Renal pelvis (tissue), 1 donor: ENCODE measurements at regions not wholly inside any gene's neighbourhood (a gene's known extent, or its start where the extent isn't known, plus 50 kb on each side); places are given as distances from the start of the nearest gene placed in this dataset.
A peak's percentile ranks its signal among the peaks of the same experiment; 100 is the strongest.
"Not testable (repeated sequence)": the region's sequence is repeated elsewhere in the genome, so short reads cannot be mapped to it uniquely, and the experiment has no call there.

Experiments used
- DNase-seq: peaks from one replicate; pipeline ENCODE4 v3.0.0-alpha.2; 2013

DNA sequence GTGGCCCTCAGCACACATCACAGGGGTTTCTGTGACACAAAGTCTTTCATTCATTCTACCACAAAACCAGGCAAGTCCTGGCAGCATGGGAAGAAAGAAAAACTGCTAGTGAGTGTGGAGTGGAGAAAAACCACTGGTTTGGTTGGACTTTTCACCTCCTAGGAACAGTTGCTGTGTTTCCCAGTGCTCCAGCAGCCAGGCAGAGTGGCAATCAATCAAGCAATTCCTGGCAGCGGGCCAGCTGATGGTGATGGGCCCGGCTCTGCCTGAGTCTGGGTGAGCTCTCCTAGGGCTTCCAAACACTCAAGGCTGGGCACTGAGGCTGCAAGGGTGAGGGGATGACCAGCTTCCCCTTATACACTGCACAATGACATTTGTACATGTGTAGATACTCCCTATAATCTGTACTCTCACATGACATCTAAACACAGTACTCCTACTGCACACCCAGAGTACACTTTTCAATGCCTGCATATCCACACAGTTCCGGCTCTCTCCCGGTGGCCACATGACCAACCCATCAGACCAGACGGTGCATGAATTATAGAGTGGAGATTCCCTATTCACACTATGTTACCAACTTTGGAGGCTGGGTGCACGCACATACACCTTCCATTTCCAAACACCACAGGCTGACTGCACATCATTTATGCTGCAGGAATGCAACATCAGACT lies 156.6 kb downstream of the UNC5CL start:
- no peak for DNase-seq

DNA sequence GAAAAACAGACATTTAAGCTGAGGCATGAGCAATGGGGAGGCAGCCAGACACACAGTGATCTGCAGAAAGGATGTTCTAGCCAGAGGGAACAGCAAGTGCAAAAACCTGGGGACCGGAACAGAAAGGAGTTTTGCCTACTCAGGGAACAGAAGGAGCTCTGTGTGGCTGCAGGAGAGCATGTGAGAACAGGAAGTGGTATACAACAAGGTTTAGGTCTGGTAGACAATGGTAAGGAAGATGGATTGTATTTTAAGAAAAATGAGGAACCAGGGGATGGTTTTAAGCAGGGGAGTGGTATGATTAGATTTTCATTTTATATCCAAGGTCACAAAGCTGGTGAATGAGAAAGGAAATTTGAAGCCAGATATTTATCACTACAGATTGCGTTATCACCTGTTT lies 157.5 kb downstream of the UNC5CL start:
- DNase-seq: no peak

DNA sequence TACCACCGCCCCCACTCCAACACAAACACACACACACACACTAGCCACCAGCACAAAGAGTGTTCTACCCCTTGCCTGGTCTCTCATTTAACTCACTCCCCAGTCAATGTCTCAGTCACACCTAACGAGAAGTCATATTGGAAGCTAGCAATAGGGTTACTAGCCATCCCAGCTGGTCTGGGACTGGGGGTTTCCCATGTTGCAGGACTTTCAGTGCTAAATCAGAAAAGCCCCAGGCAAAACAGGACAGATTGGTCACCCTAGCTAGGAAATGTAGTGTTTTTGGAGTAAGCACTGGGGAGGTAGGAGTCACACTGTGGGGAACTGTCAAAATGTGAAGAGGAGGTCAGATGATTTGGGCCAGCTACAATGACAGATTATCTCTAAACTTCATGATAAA lies 158.1 kb downstream of the UNC5CL start:
- DNase-seq: no peak

DNA sequence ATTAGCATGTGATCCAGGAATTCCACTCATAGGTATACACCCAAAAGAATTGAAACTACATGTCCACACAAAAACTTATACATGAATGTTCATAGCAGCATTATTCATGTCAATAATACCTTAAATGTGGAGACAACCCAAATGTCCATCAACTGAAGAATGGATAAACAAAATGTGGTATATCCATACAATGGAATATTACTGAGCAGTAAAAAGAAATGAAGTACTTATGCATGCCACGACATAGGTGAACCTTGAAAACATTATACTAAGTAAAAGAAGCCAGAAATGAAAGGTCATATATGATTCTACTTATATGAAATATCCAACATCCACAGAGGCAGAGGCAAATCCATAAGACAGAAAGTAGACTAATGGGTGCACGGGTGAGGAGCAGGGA lies 159.9 kb downstream of the UNC5CL start:
- DNase-seq: no peak

DNA sequence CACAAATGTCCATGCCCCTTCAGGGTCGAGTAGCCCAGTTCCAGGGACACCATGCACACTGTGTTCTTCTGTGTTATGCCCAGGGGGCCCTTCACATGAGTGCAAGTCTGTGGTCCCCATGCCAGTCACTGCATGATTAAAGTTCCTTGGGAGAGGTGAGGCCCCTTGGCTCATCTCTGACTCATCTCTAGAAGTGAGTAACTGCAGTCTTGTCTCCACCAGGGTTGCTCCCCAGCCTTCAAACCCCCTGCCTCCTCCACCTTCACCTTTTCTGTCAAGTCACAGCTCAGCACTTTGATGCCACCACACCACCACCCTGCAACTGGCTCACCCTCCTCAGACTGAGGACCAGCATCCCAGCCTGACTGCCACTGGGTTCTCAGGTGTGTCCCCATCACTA lies 161.7 kb downstream of the UNC5CL start:
- no peak for DNase-seq

DNA sequence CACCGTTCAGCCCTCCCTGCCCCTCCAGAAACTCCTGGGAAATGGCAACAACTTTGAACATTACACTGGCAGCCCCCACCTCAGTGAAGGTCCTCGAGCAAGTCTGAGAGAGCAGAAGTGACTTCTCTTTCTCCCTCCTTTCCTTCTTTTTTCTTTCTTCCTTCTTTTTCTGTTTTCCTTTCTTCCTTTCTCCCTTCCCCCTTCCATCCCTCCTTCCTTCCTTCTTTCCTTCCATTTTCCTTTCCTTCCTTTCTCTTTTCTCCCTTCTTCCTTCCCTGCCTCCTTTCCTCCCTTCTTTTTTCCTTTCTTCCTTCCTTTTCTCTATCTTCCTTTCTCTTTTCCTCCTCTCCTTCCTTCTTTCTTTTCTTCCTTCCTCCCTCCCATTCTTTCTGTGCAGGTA lies 162.7 kb downstream of the UNC5CL start:
- no peak for DNase-seq

DNA sequence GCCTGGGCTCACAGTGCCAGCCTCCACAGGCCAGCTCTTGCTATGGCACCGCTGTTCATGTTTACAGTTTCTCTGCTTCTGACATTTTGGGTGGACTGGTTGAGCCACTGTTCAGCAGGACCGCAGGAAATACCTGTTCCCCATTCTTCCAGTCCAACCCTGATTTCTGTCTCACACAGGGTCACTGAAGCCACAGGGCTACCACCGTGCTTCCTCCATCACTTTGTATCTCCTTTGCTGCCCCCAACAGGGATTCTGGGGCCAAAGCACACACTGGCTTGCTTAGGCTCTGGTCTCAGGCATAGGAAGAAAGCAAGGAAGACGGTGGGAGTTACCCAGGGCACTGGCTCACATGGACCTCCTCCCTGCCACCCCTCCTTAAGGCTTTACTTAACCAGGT lies 164.5 kb downstream of the UNC5CL start:
- DNase-seq: no peak

DNA sequence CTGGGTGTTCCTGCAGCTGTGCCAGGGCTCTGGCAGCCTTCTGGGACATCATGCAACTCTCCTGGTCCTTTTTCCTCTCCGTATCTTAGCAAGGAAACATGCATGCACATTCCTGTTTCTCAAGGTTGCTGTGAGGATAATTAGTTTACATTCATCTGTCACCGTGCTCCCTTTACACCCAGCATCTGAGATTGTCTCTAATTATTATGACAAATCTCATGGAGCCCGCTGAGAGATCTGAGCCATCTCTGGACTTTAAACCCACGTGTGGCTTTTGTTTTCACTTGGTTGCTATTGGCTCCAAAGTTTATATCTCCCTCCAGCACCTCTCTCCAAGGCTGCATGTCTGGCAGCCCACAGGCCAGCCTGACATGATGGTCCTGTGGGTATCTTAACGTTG lies 167.6 kb downstream of the UNC5CL start:
- no peak for DNase-seq

DNA sequence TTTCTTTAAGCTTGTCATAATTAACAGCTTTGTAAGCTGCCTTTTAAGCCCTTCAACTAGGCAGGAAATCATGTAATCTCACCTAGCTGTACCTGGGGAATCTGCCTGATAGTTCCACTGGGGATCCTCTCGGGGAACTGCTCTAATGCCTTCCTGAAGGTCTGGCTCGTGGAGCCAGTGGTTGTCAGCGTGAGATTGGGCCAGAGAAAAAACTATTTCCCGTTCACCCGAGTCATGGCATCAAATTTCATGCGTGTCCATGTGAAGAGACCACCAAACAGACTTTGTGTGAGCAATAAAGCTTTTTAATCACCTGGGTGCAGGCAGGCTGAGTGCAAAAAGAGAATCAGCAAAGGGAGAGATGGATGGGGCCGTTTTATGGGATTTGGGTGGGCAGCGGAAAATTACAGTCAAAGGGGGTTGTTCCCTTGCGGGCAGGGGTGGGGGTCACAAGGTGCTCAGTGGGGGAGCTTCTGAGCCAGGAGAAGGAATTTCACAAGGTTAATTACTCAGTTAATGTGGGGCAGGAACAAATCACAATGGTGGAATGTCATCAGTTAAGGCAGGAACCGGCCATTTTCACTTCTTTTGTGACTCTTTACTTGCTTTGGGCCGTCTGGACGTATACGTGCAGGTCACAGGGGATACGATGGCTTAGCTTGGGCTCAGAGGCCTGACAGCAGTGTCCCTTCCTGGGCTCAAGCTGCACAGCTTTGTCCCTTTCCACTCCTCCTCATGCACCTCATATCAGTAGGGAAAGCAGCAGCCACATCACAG lies 170.7 kb downstream of the UNC5CL start:
- not testable (repeated sequence) for DNase-seq

DNA sequence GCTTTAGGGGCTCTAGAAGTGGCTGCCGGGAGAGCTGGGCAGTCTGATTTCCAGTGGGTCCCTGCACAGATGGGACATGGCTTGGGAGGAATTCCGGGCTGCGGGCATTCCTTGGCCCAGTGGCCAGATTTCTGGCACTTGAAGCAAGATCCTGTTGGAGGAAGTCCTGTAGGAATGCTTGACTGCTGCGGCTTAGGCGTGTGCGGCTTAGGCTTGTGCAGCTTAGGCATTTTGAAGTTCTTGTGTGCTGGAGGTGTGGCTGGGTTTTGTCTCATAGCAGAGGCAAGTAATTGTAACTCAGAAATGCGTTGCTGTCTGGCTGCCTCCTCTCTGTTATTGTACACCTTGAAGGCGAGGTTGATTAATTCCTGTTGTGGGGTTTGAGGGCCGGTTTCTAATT lies 171.5 kb downstream of the UNC5CL start:
- DNase-seq: not testable (repeated sequence)

DNA sequence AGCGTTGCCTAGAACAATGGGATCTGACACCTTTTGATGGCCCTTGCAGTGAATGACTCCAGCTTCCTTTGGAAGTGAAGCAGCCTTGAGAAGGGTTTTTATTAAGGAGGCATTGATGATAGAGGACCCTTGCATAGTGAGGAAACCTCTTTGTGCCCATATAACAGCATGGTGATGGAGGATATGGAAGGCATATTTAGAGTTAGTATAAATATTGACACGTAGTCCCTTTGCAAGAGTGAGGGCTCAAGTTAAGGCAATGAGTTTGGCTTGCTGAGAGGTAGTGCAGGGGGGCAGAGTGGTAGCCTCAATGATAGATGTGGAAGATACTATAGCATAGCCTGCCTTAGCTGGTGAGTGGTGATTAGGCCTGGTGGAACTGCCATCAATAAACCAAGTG lies 173.8 kb downstream of the UNC5CL start:
- DNase-seq: not testable (repeated sequence)

DNA sequence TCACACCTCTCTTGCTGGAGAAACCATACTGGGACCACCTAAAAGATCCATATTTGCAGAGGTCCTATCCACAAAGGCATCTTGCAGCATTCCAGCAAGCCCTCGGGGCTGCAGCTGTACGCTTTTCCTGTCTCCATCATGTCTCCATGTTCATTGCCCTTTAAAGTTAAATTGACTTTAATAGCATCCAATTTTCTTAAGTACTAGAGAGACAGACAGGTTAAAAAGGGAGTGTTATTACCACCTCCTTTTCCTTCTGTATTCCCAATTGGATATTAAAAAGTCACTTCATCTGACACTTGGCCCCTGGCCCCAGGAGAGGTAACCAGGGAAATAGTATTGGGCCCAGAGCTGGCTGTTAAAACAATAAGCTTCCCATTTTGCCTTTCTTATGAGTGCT lies 178.6 kb downstream of the UNC5CL start:
- DNase-seq: no peak

DNA sequence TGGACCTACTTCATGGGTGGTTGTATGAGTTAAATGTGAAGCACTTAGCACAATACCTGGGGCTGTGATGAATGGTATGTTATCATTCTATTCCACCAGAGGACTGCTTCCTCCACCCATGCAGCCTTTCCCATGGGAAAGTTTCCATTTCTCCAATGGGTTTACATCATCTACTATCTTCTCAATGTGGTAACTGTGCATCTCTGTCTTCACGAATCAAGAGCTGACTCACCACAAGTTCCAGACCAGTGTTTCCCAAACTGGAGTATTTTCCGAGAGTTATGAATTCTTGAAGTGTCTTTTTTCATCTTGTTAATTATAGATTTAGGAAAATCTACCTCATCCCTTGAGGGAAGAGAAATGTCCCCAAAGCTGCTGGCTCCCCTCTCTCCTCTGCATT lies 182.8 kb downstream of the UNC5CL start:
- no peak for DNase-seq

DNA sequence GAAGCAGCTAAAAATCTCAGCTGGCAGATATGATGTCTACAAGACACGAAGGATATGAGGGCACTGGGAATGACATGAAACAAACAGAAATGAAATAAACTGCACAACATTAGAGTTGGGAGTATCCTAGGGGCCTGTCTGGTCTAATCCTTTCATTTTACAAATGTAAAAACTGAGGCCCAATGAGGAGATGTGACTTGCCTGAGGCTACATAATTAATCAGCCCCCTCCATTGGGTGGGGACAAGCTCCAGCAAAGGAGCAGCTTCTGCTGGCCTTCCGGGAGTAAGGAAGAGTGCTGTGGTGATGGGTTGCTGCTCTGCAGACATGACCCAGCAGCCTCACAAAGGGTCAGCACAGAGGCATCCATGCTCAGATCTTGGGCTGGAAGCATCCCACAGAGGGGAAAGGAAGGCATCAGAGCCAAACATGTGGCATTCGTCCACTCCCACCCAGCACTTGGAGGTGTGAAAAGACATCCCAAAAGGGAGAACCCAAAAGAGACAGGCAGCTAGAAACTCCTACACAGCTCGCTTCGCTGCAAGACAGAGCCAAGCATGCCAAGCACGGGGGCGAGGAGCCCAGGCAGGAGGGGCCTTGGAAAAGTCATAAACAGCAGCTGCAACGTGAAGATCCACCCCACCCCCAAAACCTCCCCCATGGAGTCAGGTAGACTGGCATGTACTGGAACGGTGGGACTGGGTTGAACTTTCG lies 183.7 kb downstream of the UNC5CL start:
- DNase-seq: no peak

DNA sequence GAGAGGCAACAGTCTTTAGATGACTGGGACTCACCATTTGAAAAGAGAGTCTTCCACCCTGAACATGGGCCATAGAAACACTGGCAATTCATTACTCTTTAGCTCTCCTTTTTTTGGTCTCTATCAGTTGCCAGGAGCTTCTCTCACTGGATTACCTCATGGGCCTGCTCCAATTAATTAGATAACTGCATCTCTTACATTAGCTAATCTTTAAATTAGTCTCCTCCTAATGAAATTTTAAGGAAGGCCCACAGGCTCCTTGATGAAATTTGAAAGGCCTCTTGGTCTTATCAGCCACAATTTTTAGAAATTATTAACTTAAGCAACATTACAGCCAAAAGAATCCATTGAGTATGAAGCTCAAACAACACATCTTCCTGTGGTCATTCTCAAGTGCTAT lies 184.4 kb downstream of the UNC5CL start:
- DNase-seq: no peak

DNA sequence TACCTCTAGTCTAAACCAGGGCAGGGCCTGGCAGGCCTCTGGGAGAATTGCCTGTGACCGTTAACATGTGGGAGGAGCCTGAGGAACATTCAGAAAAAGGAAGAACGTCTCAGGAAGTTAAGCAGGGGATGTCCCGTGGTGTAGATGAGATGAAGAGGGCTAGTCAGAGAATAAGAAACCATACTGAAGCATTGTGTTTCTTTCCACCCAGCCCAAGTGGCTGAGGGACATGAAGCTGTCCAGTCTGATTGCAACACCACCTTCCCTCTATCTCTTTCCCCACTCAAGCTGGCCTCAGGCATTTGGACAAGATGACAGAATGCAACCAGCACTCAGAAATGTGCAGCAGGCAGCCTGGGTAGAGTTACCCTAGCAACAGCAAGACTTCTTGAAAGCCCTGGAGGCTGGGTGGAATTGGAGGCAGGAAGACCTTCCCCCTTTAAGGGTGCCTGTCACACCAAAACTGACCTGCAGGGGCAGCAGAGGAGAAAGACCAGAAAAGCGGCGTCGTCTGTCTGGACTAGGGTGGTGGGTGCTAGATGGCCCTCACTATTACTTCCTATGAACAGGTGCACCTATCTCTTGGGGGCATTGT lies 186.1 kb downstream of the UNC5CL start:
- no peak for DNase-seq

DNA sequence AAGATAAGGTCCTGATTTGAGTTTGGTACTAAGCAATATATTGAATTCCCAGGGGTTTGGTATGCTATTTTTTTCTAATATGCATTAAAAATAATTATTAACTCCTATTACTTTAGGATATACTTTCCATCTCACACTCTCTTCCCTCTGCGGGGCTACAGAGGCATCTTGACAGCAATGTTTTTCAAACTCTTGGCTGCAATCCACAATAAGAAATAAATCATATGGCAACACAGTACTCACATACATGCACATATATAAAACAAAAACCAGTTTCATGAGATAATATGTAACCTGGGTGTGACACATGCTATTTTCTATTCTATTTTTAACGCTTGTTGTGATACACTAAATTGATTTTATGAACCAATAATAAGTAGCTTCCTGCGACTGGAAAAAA lies 189.5 kb downstream of the UNC5CL start:
- peak; percentile 22 for DNase-seq

DNA sequence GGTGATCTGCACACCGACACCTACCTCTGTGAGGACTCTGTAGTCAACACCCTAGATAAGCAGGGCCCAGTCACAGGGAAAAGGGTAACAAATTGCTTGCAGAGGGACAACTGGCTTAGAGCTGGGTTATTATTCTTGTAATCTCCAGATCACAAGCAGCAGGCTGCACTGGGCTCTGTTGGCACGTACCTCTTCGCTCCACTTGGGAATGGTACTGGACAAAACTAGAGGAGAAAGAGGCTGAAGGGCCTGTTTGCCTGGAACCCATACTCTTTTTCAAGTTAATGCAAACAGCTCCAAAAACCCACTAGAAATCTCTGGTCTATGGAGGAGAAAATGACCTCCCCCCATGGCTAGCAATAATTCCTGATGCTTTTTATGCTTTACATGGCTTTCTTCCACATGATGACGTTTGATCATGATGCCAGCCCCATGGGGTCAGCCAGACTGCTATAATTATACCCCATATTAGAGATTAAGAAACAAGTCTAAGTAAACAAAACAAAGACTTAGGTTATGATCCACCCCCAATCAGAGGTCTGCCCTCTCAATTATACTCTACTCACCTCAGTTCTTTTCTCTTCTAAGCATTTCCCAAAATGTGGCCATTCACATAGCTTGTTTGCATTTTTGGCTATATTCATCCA lies 190.0 kb downstream of the UNC5CL start:
- no peak for DNase-seq

DNA sequence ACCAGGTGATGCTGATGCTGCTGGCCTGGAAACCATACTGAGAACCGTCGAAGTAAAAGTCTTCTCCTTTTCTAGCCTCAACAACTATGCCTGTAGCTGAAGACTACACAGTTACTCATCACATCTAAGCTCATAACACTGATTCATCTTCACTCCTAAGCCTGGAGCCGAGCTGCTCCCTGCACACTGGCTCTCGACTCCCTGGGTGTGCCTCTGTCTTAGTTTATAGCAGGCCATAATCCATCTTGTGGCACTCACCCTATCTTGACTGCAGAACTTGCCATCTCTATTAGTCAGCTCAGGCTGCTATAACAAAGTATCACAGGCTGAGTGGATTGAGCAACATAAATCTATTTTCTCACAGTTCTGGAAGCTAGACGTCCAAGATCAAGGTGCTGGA lies 191.0 kb downstream of the UNC5CL start:
- DNase-seq: no peak

DNA sequence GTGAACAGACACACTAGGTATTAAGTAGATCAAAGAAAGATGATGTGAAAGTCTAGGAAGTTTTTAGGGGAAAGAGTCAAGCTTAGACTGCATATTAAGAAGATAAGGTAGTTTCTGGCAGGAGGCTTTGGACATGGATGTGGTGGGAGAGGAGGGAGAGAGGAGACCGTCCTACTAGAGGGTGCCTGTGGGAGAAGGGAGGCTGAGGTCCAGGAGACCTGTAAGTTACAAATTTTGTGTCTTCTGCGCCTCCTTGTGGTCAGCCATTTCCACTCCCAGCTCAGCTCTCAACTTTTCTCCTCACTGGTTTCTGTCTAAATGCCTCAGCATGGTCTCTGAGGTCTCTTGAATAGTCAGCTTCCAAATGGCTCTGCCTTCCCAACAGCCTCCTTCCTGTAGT lies 193.5 kb downstream of the UNC5CL start:
- DNase-seq: no peak

DNA sequence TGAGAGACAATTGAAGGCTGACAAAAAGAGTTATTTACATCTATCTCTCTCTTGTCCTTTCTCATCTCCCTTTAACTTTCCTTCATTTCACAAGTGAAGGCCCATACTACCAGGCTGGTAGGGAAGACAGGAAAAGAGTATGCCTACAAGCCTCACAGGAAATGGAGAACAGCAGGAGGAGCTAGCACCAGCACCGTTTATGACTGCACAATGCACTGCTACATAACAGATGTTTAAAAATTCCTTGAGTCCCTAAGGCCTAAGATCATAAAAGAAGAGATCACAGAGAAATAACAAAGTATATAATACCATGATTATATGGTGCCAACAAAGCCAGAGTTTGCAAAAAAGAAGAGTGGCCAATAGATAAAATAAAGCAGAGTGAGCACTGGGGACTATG lies 194.8 kb downstream of the UNC5CL start:
- no peak for DNase-seq

DNA sequence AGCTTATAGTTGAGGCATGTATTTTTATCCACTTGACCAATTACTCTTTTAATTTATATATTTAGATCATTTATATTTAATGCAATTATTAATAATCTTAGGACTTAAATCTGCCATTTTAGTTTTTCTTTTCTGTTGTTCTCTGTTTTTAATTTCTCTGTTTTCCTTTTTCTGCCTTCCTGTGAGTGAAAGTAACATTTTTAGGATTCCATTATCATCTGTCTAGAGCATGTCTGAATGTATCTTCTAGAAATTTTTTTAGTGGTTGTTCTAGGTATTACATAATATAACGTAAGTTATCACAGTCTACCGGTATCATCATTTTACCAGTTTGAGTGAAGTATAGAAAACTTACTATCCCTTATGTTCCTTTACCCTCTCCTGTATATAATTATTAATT lies 197.3 kb downstream of the UNC5CL start:
- DNase-seq: no peak
